ENCODE measurements at regions not wholly inside any gene's neighbourhood (a gene's known extent, or its start where the extent isn't known, plus 50 kb on each side); places are given as distances from the start of the nearest gene placed in this dataset.
A peak's percentile ranks its signal among the peaks of the same experiment; 100 is the strongest.

- DNase-seq, result no peak
Observed at GRCh38 chr3:106575029-106575428, 706.2 kb upstream of the CBLB start.

DNA sequence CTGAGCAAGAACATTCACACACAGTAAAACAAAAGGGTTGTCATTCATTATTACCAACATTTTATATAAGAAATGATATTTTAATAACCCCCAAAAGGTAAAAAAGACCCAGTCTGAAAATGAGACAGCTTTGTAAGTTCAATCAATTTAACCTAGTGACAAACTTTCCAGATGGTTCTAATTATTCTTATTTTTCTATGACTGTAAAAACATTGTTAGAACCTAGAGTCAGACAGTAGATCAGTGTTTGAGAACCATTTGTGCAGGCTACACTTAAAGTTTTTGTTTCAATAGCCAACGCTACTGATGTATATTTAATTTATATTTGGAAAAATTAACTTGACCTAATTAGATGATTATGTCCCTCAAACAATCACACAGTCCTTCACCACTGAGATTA is 708.4 kb upstream of the CBLB start:
- DNase-seq, result no peak

GRCh38 chr3:106578911-106579310 is 710.1 kb upstream of the CBLB start:
- no peak for DNase-seq

DNA sequence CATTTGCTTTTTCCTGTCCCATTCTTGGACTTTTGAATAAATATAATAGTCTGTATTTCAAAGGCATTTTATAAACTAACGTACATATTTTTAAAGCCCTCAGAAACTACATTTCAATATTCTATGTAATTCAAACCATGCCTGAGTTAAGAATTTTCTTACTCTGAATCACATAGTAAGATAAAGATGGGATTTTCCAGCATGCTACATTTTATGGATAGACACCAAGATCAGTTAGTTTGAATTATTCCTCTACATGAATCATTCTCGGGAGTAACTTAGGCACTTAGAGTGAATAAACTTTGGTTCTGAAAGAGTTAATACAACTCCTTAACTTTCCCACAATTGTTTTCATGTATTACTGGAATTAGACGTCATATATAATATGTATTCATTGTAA is 713.3 kb upstream of the CBLB start:
- DNase-seq, result no peak

- no peak for DNase-seq
Observed at GRCh38 chr3:106587551-106587950, 718.7 kb upstream of the CBLB start.

DNA sequence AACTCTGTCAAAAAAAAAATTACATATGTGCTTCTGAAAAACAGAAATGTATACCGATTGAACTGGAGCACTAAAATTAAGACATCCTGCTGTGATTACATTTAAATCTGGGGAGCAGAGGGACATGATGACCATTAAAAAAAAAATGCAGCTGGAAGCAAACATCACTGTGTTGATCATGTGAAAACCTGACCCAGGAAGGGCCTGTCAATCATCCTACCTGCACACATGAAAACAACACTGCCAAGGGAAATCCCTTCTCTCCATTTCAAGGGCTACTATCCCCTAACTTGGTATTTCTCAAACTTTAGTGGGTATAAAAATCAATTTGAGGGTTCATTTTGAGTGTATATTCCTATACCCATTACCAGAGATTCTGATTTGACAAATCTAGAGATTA is 719.9 kb upstream of the CBLB start:
- DNase-seq, result no peak

GRCh38 chr3:106589311-106589942 is 720.6 kb upstream of the CBLB start:
- DNase-seq, result no peak

- no peak for DNase-seq
Observed at GRCh38 chr3:106590216-106590615, 721.4 kb upstream of the CBLB start.

DNA sequence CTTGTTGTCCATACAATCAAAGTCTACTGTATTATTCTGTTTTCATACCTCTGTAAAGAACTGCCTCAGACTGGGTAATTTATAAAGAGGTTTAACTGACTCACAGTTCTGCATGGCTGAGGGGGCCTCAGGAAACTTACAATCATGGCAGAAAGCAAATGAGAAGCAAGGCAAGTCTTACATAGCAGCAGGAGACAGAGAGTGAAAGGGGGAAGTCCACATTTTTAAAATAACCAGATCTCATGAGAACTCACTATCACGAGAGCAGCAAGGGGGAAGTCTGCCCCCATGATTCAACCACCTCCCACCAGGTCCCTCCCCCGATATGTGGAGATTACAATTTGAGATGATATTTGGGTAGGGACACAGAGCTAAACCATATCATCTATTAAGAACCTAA is 724.6 kb upstream of the CBLB start:
- no peak for DNase-seq

- peak; percentile 59 to 74 for DNase-seq
Observed at GRCh38 chr3:106609666-106610301, 741.0 kb upstream of the CBLB start.

DNA sequence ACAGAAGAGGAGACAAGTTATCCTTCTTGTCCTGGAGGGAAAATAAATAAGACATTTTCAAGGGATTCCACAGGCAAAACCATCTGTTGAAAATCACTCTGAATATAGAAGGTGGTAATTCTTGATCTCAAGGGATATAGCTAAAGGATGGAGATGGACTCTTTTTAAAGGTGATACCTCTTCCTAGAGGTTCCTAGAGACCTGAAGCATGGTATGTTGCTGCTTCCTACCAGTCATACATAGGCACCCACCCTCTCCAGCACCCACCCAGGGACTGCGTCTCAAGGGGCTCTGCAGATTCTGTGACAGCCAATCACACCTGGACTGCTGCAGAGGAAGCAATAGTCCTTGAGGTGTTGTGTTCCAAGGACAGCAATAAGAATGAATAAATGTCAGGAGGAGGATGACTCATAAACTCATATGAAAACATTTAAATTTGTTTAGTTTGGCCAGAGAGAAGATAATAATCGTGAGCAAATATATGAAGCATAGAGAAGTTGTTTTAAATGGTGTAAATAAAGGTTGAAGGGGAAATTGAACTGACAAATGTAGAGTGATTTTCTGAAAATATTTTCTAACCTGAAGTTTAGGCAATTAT is 741.6 kb upstream of the CBLB start:
- no peak for DNase-seq

- DNase-seq, result no peak
Observed at GRCh38 chr3:106611116-106611515, 742.3 kb upstream of the CBLB start.

DNA sequence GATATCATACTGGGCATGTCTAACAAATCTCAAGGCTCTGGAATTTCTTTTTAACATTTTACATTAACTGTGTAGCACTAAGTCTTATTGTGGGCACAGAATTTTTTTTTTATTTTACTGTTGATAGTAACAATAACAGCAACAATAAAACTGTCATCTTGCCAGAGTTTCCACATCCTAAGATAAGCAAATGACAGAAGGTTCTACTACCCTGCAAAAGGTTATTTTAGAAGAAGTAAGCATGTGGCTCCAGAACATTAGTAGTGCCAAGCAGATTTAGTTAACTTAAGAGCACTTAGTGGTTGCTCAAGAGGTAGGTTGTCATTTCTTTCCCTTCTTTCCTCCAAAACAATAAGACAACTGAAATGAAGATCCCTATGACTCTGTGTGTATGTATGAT is 743.0 kb upstream of the CBLB start:
- DNase-seq, result no peak

GRCh38 chr3:106616556-106616955 is 747.7 kb upstream of the CBLB start:
- no peak for DNase-seq

GRCh38 chr3:106617276-106617675 is 748.5 kb upstream of the CBLB start:
- DNase-seq, result no peak

DNA sequence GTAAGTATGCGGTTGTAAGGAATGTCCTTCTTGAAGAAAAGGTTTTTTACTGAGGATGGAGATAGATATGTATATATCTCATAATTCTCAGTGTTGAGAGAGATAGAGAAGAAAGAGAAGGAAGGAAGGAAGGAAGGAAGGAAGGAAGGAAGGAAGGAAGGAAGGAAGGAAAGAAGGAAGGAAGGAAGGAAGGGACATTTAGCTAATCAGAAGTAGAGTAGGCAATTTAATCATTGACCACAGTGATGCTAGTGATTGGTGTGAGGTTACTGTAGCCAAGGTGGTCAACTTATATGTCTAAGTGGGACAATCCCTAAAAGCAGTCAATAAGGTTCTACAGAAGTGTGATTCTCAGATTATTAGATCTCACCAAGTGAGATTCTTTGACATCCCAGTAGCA is 751.8 kb upstream of the CBLB start:
- no peak for DNase-seq

DNA sequence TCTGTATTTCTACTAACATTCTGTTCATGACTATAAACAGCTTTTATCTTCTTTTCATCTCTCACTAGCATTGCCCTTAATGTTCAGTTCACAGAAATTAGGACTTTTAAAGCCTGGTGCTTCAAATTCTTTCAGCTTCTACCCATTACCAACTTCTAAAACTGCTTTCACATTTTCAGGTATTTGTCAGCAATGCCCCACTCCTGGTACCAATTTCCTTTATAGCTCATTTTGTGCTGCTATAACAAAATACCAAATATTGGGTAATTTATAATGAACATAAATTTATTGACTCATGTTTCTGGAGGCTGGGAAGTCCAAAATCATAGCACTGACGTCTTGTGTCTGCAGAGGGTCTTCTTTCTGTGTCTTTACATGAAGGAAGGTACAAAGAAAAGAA is 753.1 kb upstream of the CCDC54 start:
- DNase-seq, result no peak

- DNase-seq, result no peak
Observed at GRCh38 chr3:106628407-106628806, 748.8 kb upstream of the CCDC54 start.

DNA sequence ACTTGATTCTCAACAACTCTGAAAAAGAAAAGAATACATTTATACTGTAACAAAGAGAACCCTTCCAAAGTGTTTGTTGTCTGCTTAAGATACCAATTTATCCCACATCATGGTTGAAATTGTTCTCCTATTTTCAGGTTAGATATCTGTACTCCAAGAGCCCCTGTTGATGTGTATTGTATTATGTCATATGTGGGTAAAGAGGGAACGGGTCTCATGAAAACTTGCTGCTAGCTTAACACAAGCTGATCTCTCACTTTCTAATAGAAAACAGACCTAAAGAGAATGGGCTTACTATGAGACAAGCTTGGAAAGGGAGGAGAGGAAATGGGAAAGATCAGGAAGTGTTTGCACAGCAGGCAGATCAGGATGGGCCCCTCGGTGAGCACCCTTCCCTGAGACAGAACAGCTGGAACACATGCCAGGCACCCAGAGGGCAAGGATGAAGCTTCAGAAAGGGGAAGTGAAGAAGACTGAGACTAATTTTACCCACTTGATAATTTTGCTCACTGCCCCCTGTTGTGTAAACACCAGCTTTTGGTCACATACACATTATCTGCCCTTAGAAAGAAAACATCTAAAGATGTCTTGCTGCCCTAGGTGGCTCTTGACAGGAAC is 747.9 kb upstream of the CCDC54 start:
- DNase-seq, result no peak

DNA sequence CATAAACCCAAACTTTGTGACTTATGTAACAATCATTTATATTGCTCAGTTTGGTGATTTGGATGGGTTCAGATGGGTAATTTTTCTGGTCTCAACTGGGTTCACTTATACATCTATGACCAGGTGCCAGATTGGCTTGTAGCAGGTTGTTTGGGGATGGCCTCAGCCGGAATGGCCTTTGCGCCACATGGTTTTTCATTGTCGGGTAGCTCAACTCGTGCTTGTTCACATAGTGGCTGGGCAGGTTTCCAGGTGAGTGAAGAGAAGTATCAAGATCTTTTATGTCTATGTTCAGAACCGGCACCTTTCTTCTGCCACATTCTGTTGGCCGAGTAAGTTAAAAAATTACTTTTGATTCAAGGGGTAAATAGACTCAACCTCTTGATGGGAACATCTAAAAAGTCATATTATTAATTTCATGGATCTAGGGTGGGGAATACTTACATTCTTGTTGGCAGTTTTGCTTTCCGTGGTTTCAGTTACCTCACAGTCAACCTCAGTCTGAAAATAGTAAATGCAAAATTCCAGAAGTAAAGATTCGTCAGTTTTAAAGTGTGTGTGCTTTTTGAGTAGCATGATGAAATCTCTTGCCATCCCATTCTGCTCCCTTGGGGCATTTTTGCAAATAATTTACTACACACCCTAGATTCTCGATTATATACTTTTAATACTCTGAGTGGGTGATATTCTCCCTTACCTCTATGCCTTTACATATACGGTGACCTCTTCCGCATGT is 745.7 kb upstream of the CCDC54 start:
- no peak for DNase-seq

DNA sequence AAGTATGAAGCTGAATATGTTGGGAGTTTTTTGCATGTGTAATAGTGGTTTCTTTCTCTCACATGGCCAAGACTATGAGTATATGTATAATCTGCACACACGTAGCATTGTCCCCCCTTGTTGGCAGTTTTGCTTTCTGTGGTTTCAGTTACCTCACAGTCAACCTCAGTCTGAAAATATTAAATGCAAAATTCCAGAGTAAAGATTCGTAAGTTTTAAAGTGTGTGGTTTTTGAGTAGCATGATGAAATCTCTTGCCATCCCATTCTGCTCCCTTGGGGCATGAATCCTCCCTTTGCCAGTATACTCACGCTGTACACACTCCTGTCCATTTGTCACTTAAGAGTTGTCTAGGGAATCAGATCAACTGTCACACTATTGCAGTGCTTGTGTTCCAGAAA is 742.0 kb upstream of the CCDC54 start:
- DNase-seq, result no peak

GRCh38 chr3:106635826-106636225 is 741.4 kb upstream of the CCDC54 start:
- no peak for DNase-seq

- no peak for DNase-seq
Observed at GRCh38 chr3:106640353-106640752, 736.9 kb upstream of the CCDC54 start.

GRCh38 chr3:106642161-106642560 is 735.1 kb upstream of the CCDC54 start:
- DNase-seq, result no peak
